Activated CD4-positive, alpha-beta T cell treated with anti-CD3 and anti-CD28 coated beads, Interleukin-2, amount 50 U/mL, for 24 hours (primary cell): ENCODE measurements at regions not wholly inside any gene's neighbourhood (a gene's known extent, or its start where the extent isn't known, plus 50 kb on each side); places are given as distances from the start of the nearest gene placed in this dataset.
"Not testable (repeated sequence)": the region's sequence is repeated elsewhere in the genome, so short reads cannot be mapped to it uniquely, and the experiment has no call there.

ENCODE experiments used
- DNase-seq, 2 donors: peaks; one replicate each; pipeline ENCODE4 v3.0.0-alpha.2; 2020; ENCODE audit warnings: low read depth in 1 of 2, low spot score in 1 of 2

DNA sequence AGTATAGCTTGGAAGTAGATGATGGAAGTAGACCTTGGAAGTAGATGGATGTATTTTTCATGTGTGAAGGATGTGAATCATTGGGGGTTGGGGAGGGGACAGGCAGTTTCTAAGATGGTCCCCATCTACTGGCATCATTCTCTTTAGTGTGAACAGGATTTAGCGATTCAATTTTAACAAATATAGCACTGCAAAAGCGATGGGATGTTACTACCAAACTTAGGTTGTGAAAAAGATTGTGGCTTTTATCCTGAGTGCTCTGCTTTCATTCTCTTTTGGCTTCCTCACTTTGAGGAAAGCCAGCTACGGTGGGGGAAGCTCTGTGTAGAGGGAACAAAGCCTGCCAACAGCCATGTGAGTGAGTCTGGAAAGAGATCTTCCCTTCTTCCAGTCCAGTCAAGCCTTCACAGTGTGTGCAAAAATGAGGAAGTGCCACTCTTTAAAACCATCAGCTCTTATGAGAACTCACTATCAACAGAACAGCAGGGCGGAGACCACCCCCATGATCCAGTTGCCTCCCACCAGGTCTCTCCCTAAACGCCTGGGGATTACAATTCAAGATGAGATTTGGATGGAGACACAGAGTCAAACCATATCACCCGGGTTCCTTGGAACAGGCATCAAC is 441.4 kb downstream of the SH3GL2 start:
- no peak for DNase-seq

DNA sequence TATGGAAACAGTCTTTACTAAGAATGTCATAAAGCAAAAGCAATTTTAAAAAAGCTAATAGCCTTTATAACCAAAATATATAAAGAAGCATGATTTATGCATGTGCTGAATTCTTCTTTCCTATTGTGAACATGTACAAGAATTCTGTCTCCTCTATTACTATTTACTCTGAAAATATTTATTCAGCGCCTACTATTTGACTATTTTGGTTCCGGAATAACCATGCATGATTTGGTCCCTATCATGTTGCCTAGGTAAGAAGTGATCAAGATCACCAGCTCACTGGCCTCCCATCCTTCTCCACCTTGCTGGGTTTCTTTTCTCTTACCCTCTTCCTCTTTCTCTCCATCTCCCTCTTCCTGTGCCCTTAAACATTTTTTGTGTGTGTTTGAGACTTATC is 443.8 kb downstream of the SH3GL2 start:
- no peak for DNase-seq

DNA sequence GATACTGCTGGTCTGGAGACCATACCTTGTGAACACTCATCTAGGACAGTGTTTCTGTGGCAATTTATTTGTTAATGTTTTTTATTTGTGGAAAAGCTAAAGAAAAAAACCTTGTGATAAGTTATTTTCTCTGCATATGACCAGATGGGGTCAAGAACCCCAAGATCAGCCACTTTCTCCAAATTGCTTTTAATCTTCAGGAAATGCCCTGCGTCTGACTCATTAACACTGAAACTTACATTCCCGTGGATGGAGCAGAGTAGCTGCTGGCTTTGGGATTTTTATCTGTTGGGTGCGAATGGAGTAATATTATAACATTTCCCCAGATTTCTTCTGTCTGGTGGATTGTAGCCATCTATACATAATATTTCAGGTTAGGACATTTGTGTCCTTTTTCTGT is 444.5 kb downstream of the SH3GL2 start:
- no peak for DNase-seq

DNA sequence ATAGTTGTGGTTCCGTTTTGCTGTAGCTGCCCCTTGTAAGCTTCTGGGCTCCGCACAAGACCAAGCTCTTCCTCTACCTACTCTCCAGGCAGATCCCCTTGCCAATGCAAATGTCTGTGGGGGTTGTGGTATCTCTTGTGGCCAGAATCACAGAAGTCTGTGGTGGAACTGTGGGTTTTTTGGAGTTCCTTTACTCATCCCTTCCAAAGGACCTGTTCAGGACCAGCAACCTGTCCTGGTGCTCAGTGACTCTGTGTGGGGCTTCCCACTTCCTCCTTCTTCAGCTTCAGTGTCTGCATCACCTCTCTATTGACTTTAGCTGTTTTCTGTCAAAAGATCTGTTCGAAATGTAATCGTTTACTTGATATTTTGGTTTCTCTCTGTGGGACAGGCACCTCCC is 441.3 kb upstream of the ADAMTSL1 start:
- DNase-seq, result no peak

DNA sequence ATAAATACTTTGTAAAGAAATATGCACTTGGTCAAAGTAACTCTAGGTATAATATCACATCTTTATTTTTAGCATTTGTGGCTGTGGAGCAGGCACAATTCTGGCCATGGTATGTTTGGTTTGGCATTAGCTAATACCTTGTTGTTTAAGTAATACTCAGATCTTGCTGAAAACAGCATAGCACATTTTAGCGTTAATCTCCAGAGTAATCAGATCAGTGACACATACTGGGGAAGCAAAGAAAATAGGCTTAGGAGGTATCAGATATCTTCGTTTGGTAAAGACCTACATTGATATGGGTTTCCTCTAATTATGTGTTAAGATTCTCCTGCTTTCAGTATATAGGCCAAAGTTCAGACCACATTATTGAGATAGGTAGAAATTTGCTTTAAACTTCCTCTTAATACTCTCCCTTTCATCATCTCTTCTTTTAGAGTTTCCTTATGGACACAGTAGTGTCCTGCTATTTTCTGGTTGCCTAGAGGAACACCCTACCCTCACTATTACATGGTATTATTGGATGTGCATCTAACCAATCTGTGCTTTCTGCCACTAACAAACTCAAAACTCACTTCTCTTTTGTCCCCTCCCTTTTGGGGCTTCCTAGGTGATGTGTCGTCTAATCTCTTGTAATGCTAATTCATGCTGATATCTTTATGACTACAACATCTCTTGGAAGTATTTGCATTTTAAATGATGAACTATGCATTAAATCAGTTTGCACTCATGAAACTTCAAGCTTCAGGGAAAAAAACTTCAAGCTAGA is 437.3 kb upstream of the ADAMTSL1 start:
- no peak for DNase-seq

DNA sequence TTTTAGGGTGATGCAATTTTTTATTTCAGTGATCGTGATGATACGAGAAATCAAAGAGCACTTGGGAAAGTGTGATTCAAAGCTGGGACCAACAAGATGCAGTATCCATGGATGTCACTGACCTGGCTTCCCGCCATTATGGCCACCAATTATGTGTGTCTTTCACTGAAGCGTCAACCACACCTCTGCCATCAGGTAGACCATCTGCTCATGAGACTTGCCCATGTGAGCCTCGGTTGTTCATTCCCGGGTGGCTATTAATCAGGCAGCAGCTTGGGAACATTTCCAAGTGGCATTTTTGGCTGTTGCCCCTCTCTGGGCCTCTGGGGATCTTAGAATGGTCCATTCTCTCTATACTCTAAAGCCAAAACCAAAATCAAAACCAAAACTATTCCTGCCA is 436.0 kb upstream of the ADAMTSL1 start:
- DNase-seq, result no peak

DNA sequence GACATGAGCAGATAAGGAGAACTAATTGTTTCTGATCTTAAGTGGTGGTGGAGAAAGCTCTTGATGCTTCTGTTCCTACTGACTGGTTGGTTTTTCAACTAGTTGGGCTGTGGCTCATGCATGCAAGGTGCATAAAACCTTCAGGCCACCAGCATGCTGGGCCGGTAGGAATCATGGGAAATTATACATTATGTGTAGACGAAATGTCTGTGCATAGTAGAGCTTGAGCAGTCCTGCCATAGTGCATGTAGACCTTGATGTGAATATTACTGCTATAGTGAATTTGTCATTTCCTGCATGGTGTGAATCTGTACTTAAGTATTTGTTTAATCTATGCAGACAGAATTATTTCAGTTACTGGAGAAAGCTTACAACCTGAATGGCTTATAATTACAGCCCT is 433.6 kb upstream of the ADAMTSL1 start:
- no peak for DNase-seq

DNA sequence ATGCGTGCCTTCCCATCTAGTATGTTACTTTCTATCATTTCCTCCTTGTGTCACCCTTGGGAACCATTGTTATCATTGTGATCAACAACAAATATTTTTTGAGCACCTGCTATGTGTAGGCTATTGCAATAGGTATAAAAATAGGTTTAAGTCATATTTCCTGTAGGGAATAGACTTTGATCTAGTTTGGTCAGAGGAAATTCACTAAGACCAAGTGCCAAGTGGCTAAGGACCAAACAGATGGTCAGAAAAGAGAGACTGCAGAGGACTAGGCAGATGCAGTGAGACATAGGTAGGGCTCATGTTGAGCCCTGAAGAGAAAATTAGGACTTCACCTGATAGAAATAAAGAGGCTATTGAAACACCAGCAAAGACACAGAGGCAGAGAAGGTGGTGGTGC is 430.0 kb upstream of the ADAMTSL1 start:
- DNase-seq, result no peak

DNA sequence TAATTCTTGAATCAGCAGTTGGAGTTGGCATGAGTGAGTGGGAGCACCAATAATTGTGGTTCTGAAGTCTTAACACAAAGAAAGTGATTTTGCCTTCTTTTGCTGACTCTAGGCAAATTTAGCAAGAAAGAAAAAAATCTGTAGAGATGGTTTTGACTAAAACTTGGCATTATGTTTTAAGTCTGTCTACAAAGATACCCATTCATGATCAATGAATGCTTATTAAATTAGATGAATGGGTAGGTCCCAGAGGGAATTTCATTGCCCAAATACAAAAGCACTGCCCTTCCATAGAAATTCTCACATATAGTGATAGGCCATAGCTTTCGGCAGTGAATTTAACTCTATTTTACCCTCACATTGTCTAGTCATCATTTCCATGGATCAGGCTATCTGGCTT is 428.6 kb upstream of the ADAMTSL1 start:
- DNase-seq, result no peak

DNA sequence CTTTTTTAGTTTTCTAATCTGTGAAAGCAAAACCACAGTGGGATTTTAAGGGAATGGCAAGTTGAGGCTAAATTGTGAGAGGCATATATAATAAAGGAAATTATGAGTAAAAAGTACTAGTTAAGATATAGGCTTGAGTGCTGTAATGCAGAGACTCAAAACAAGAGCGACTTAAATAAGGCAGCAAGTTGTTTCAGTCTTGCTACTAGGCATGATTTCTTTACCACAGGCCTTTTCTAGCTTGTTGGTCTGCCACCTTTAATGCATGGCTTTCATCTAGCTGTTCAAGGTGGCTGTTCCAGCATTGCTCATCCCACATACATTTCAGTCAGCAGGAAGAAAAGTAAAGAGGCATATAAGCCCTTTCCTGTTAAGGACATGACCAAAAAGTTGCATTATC is 427.9 kb upstream of the ADAMTSL1 start:
- DNase-seq, result no peak

DNA sequence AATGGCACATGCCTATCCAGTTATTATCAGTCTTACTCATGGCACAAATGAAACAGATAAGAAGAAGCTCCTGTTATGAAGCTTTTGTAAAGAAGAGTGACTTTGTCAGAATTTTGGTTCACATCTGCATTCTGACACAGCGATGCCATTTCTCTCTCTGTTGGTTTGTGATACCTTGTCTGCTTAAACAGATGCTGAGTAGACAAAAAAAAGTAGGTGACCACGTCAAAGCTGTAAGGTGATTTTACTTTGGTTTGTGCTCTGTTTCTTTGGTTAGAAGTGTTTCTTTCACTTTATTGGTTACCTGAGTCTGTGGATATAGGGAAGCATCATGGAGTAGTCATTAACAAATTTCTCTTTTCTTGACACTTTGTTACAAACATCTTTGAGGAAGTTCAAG is 422.3 kb upstream of the ADAMTSL1 start:
- DNase-seq, result no peak

DNA sequence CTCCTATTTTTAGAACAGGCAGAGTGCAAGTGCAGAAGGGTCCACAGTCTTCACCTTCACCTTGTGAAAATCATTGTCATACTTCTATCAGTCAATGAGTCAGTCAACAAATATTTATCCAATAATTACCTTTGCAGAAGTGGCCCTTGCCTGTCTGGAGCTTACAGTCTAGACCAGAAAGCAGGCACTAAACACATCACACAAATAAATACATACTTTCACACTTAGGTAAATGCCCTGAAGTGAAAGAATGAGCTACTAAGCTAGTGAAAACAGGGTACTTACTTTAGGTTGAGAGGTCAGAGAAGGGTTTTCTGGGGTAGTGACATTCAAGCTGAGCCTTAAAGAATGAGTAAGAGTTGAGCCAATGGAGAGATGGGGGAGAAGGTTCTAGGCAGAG is 421.9 kb upstream of the ADAMTSL1 start:
- no peak for DNase-seq

DNA sequence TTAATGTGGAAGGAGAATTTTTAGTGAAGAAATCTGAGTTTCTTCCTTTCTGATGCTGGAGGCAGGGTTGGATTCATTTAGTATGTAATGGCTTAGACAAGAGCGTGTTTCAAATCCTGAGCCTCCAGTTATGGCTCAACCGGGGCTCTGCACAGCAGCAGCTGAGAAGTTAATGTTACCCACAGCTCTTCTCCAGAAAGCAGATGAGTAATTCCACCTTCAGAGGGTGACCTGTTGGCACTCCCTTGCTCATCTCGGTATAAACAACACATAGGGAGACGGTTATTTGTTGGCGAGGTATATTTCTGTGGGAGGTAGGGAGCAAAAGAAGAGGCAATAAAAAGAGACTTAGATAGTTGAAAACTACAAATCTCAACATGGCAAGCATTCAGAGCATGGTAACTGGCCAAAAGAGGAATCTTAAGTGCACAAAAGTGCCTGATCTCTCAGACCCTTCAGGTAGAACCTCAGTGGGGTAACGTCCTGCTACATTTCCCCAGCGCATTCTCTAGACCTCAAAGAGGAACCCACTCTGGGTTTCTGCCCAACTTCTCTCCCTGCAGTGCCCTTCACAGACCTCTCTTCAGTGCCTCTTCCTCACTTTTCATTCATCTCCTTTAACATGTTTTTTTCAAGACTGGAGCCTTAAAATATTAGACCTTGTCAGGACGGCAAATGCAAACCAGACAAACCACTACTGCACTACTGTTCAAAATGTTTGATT is 417.5 kb upstream of the ADAMTSL1 start:
- DNase-seq, result no peak

DNA sequence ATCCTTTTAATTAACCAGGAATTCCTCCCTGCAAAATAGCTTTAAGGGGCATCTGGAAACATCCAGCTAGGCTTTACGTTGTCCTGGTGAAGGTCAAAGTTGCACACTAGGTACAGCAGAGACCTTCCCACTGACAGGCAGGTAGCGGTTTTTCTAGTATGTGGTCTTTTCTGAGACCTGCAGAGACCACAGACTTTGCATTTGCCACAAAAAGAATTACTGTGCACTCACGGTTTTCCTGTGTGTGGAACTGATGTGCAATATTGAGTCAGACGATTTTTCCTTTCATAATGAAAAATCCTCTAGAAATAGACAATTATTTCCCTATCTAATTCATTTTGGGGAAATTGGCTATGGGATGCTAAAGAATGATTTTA is 417.0 kb upstream of the ADAMTSL1 start:
- no peak for DNase-seq

DNA sequence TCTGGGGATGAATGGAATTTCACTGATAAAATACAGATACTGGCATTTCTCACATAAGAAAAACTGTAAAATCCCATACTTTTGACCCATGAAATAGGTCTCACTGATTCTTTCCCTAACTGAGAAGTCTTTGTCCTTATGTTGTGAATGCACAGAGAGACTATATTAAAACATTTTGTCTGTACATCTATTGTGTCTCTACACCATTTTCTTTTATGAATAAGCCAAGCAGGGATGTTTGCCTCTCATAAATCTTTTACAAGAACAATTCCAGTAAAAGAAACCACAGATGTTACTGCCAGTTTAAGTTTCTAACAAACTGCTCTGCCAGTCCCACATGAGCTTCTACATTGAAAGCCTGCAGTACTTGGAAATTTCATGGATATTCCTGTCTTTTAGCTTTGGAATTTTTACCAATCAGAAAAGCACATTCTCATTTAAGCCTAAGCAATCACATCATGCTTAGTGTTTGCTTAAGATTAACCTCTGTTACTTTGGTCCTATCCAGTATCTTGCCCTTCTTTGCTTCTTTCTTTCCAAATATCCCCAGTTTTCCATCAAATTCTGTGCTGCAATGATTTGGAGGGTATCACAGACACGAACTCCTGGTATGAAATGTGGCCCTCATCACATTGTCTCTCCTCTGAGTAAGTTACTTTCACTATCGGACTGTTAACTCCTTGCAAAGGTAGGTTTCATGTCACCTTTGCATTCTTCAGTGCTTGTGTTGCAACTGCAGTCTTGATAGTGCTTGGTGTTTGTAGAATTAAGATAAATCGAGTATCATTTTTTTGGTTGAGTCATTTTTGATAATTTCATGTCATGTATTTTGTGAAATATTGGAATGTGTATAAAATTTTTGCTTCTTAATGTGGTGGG is 415.1 kb upstream of the ADAMTSL1 start:
- no peak for DNase-seq

DNA sequence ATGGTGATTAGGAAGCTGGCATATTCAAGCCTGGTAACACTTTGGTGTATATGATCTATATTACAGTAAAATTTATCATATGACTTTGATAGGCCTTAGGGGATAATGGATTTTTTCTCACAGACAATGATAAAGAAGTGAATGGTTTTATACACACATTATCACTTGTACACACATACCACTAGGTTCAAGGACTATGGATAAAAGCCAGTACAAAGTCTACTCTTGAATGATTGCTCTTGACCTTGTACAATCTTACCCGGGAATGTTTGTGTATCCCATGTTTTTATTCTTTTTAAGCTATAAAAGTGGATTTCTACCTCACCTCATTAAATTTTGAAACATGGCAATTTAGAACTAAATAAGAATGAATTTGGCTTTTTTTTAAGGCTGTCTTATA is 414.5 kb upstream of the ADAMTSL1 start:
- no peak for DNase-seq

DNA sequence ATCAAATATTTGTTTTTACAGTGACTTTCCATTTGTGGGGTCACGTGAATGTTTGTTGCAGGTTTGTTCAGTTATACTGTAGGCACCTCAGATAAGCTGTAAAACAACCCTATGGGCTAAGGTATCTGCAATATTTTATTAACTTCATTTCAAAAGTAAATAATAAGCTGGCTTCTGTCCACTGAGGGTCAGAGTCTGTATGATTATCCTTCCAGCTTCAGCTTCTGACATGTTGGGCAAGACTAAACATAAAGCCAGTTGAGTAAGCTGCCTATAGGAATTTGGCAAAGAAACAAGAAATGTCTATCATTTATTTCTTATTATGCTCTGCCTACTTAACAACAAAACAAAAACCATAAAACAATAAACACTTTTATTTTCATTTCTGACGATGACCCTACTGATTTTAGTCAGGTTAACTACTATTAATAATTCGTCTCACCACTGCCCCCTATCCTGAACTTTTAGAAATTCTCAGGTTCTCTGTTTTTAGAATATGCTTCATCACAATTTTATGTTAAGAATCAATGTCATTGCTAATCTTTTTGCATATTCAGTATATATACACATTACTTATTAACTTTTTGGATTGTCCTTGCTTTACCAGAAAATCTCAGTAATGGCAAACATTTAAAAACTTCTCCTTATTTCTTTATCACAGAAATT is 413.6 kb upstream of the ADAMTSL1 start:
- DNase-seq, result no peak

DNA sequence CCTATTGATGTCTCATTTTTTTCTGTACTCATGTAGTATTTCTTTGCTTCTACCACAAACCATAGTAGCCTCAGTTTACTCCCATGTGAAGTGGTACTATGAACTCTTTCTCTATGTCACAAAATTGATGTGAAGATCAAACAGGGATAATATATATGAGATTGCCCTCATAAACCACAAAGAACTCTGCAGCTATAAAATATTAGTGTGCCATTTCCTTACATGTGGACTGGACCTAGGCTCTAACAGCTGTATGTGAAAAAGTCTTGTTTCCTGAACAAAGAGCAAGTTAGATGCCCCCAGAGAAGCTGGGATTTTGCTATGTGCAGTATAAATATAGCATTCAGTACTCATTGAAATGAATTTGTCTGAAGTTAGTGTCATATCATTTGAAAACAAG is 412.6 kb upstream of the ADAMTSL1 start:
- no peak for DNase-seq

DNA sequence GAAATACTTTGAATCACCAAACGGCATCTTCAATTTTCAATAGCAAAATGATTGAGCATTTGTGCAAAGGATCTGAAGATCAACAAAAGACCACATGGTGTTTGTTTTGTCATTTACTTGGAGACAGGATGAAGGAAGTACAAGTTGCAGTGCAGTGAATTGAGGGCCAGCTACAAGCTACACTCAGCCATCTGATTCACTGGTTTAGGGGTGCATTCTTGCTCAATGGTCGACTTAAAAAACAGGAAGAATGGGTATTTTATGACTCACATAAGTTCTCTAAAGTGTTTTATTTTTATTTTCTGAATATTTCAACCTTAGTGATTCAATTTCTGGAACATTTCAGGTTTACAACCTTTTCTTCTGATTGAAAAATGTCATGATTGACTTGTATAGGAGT is 412.1 kb upstream of the ADAMTSL1 start:
- no peak for DNase-seq

DNA sequence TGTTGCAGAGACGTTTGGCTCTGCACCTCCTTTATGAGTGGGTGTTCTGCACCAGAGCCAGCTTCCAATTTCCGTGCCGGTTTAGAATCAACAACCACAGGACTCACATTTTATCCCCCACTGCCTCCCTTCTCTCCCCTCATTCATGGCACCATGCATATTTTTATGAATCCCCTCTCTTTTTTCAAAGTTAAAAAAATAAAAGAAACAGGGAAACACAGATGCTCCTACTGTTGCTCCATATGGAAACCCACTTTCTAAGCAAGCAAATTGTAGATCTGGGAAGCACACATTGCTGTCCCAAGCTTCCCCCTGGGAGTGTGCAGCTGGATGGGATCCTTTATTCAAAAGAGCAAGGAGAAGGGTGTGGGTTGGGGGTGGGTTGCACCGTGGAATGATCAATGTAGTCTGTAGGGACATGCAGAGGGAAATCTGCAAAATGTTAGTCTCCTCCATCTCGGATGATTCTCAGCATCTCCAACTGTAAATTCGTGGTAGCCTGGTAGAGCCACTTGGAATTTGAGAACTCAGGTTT is 410.0 kb upstream of the ADAMTSL1 start:
- DNase-seq, result no peak

DNA sequence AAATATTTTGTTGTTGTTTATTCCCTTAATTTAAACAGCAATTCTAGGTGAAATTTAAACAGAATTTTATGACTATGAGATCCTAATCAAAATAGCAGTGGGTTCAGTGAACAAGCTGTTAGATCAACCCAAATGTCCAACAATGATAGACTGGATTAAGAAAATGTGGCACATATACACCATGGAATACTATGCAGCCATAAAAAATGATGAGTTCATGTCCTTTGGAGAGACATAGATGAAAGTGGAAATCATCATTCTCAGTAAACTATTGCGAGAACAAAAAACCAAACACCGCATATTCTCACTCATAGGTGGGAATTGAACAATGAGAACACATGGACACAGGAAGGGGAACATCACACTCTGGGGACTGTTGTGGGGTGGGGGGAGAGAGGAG is 407.3 kb upstream of the ADAMTSL1 start:
- not testable (repeated sequence) for DNase-seq
